ENCODE measurements at regions not wholly inside any gene's neighbourhood (a gene's known extent, or its start where the extent isn't known, plus 50 kb on each side); places are given as distances from the start of the nearest gene placed in this dataset.

- DNase-seq, result no peak
These were observed 338.6 kb upstream of the PLET1 start for GRCh38 chr11:112599265-112599664.

GRCh38 chr11:112599856-112600533, 339.3 kb upstream of the PLET1 start:
- no peak for DNase-seq

- no peak for DNase-seq
These were observed 344.5 kb upstream of the PLET1 start for GRCh38 chr11:112605093-112605666.

GRCh38 chr11:112606656-112607055, 346.0 kb upstream of the PLET1 start:
- no peak for DNase-seq

- no peak for DNase-seq
These were observed 347.8 kb upstream of the PLET1 start for GRCh38 chr11:112608509-112608908.

GRCh38 chr11:112610494-112610893, 349.8 kb upstream of the PLET1 start:
- no peak for DNase-seq

- DNase-seq, result no peak
These were observed 350.0 kb upstream of the NCAM1 start for GRCh38 chr11:112610996-112611750.

- no peak for DNase-seq
These were observed 349.4 kb upstream of the NCAM1 start for GRCh38 chr11:112611771-112612170.

- no peak for DNase-seq
These were observed 348.9 kb upstream of the NCAM1 start for GRCh38 chr11:112612250-112612849.

GRCh38 chr11:112613051-112613972, 347.9 kb upstream of the NCAM1 start:
- no peak for DNase-seq

GRCh38 chr11:112614605-112615004, 346.6 kb upstream of the NCAM1 start:
- DNase-seq, result no peak

GRCh38 chr11:112615238-112615637, 346.0 kb upstream of the NCAM1 start:
- no peak for DNase-seq

GRCh38 chr11:112615891-112616290, 345.3 kb upstream of the NCAM1 start:
- DNase-seq, result no peak

GRCh38 chr11:112616327-112617097, 344.7 kb upstream of the NCAM1 start:
- DNase-seq, result no peak

- DNase-seq, result no peak
These were observed 344.2 kb upstream of the NCAM1 start for GRCh38 chr11:112617098-112617425.

GRCh38 chr11:112617977-112618826, 343.0 kb upstream of the NCAM1 start:
- no peak for DNase-seq

- no peak for DNase-seq
These were observed 342.1 kb upstream of the NCAM1 start for GRCh38 chr11:112619106-112619505.

- no peak for DNase-seq
These were observed 340.4 kb upstream of the NCAM1 start for GRCh38 chr11:112620621-112621394.

- DNase-seq, result no peak
These were observed 338.2 kb upstream of the NCAM1 start for GRCh38 chr11:112623057-112623456.

GRCh38 chr11:112624431-112624830, 336.8 kb upstream of the NCAM1 start:
- no peak for DNase-seq
